ENCODE measurements at regions not wholly inside any gene's neighbourhood (a gene's known extent, or its start where the extent isn't known, plus 50 kb on each side); places are given as distances from the start of the nearest gene placed in this dataset.

- no peak for TF ChIP-seq FOXM1 (IDR thresholded peaks at IDR 0.05; ENCODE audit: borderline replicate concordance, low read depth)
- TF ChIP-seq YY1 (IDR thresholded peaks at IDR 0.05; ENCODE audit: low read depth) = no peak
- TF ChIP-seq CREB1 (IDR thresholded peaks at IDR 0.05; ENCODE audit: low read depth) = no peak
- TF ChIP-seq EP300 (IDR thresholded peaks at IDR 0.05; ENCODE audit: borderline replicate concordance) = no peak
- no peak for TF ChIP-seq TAF1 (IDR thresholded peaks at IDR 0.05; ENCODE audit: low read depth)
- no peak for TF ChIP-seq NFIC (IDR thresholded peaks at IDR 0.05)
- TF ChIP-seq CEBPB (IDR thresholded peaks at IDR 0.05) = no peak
- no peak for TF ChIP-seq TEAD4 (IDR thresholded peaks at IDR 0.05)
- TF ChIP-seq EGR1 (IDR thresholded peaks at IDR 0.05) = no peak
- TF ChIP-seq TCF12 (IDR thresholded peaks at IDR 0.05; ENCODE audit: low read depth) = no peak
- no peak for TF ChIP-seq REST (IDR thresholded peaks at IDR 0.05; ENCODE audit: low read depth)
- no peak for TF ChIP-seq RAD21 (IDR thresholded peaks at IDR 0.05; ENCODE audit: low read depth)
- TF ChIP-seq USF1 (IDR thresholded peaks at IDR 0.05) = no peak
- TF ChIP-seq ZBTB7A (IDR thresholded peaks at IDR 0.05; ENCODE audit: low read depth) = no peak
- no peak for TF ChIP-seq MAX (IDR thresholded peaks at IDR 0.05)
Measured at GRCh38 chr5:63323926-63324325, 638.3 kb downstream of the HTR1A start.

- TF ChIP-seq CREB1 (IDR thresholded peaks at IDR 0.05; ENCODE audit: low read depth) (no peak), YY1 (IDR thresholded peaks at IDR 0.05; ENCODE audit: low read depth) (no peak), MAX (IDR thresholded peaks at IDR 0.05) (no peak), CEBPB (IDR thresholded peaks at IDR 0.05) (no peak), TCF12 (IDR thresholded peaks at IDR 0.05; ENCODE audit: low read depth) (no peak), USF1 (IDR thresholded peaks at IDR 0.05) (no peak), ZBTB7A (IDR thresholded peaks at IDR 0.05; ENCODE audit: low read depth) (no peak), EP300 (IDR thresholded peaks at IDR 0.05; ENCODE audit: borderline replicate concordance) (no peak), REST (IDR thresholded peaks at IDR 0.05; ENCODE audit: low read depth) (no peak), RAD21 (IDR thresholded peaks at IDR 0.05; ENCODE audit: low read depth) (no peak), TEAD4 (IDR thresholded peaks at IDR 0.05) (no peak), EGR1 (IDR thresholded peaks at IDR 0.05) (no peak), TAF1 (IDR thresholded peaks at IDR 0.05; ENCODE audit: low read depth) (no peak), NFIC (IDR thresholded peaks at IDR 0.05) (no peak), FOXM1 (IDR thresholded peaks at IDR 0.05; ENCODE audit: borderline replicate concordance, low read depth) (no peak)
Measured at GRCh38 chr5:63314551-63314950, 647.7 kb downstream of the HTR1A start.

GRCh38 chr5:63310644-63311043 is 651.6 kb downstream of the HTR1A start:
- no peak for TF ChIP-seq EGR1 (IDR thresholded peaks at IDR 0.05)
- TF ChIP-seq USF1 (IDR thresholded peaks at IDR 0.05) = no peak
- TF ChIP-seq FOXM1 (IDR thresholded peaks at IDR 0.05; ENCODE audit: borderline replicate concordance, low read depth) = no peak
- TF ChIP-seq CEBPB (IDR thresholded peaks at IDR 0.05) = no peak
- TF ChIP-seq CREB1 (IDR thresholded peaks at IDR 0.05; ENCODE audit: low read depth) = no peak
- TF ChIP-seq TAF1 (IDR thresholded peaks at IDR 0.05; ENCODE audit: low read depth) = no peak
- no peak for TF ChIP-seq TEAD4 (IDR thresholded peaks at IDR 0.05)
- TF ChIP-seq ZBTB7A (IDR thresholded peaks at IDR 0.05; ENCODE audit: low read depth) = no peak
- no peak for TF ChIP-seq TCF12 (IDR thresholded peaks at IDR 0.05; ENCODE audit: low read depth)
- TF ChIP-seq YY1 (IDR thresholded peaks at IDR 0.05; ENCODE audit: low read depth) = no peak
- no peak for TF ChIP-seq RAD21 (IDR thresholded peaks at IDR 0.05; ENCODE audit: low read depth)
- TF ChIP-seq MAX (IDR thresholded peaks at IDR 0.05) = no peak
- TF ChIP-seq REST (IDR thresholded peaks at IDR 0.05; ENCODE audit: low read depth) = no peak
- no peak for TF ChIP-seq NFIC (IDR thresholded peaks at IDR 0.05)
- TF ChIP-seq EP300 (IDR thresholded peaks at IDR 0.05; ENCODE audit: borderline replicate concordance) = no peak
